Neural crest cell (in vitro differentiated cells): ENCODE measurements at regions not wholly inside any gene's neighbourhood (a gene's known extent, or its start where the extent isn't known, plus 50 kb on each side); places are given as distances from the start of the nearest gene placed in this dataset.

ENCODE experiments used
- DNase-seq: peaks from one replicate; pipeline ENCODE4 v3.0.0; 2021; ENCODE audit warnings: low read depth, mixed read lengths, low spot score
- H3K27ac Mint-ChIP-seq: one replicate; pipeline ENCODE4 v1.8.0; 2021; ENCODE audit warnings: mild to moderate bottlenecking, mixed read lengths; ENCODE audit not compliant: unreplicated experiment
- H3K27me3 Mint-ChIP-seq: 2 replicates; pipeline ENCODE4 v1.8.0; 2021; ENCODE audit warnings: low read depth, mild to moderate bottlenecking, mixed read lengths
- H3K36me3 Mint-ChIP-seq: 2 replicates; pipeline ENCODE4 v1.8.0; 2021; ENCODE audit warnings: low read depth, mild to moderate bottlenecking, mixed read lengths
- H3K4me1 Mint-ChIP-seq: 2 replicates; pipeline ENCODE4 v1.8.0; 2021; ENCODE audit warnings: mixed read lengths
- H3K4me3 Mint-ChIP-seq: one replicate; pipeline ENCODE4 v1.8.0; 2021; ENCODE audit warnings: mild to moderate bottlenecking, mixed read lengths
- H3K9me3 Mint-ChIP-seq: 2 replicates; pipeline ENCODE4 v1.8.0; 2021; ENCODE audit warnings: mixed read lengths
- CTCF ChIP-seq: fragments of 200-600 bp; sonication (generic); conservative IDR thresholded peaks from 2 replicates; pipeline ENCODE4 v1.5.0; 2021; ENCODE audit warnings: antibody characterized with exemption, mild to moderate bottlenecking

- no peak overlapping the region for H3K4me3 Mint-ChIP-seq
- no peaks in the 10 kb centered on the region for H3K36me3 Mint-ChIP-seq
- H3K4me1 Mint-ChIP-seq: no peaks in the 10 kb centered on the region
- no peaks in the 10 kb centered on the region for H3K27me3 Mint-ChIP-seq
- H3K27ac Mint-ChIP-seq: peak overlapping the region; percentile 24
- no peak for TF ChIP-seq CTCF
- no peaks in the 10 kb centered on the region for H3K9me3 Mint-ChIP-seq
- no peak for DNase-seq
These were observed 102.6 kb downstream of the MRPL14 start for GRCh38 chr6:44024574-44025219.

- no peaks in the 10 kb centered on the region for H3K27me3 Mint-ChIP-seq
- H3K27ac Mint-ChIP-seq: no peak overlapping the region
- no peak for DNase-seq
- H3K4me3 Mint-ChIP-seq: no peak overlapping the region
- no peaks in the 10 kb centered on the region for H3K4me1 Mint-ChIP-seq
- H3K9me3 Mint-ChIP-seq: peaks cover under 1% of the 10 kb centered on the region
- TF ChIP-seq CTCF: no peak
- H3K36me3 Mint-ChIP-seq: no peaks in the 10 kb centered on the region
These were observed 103.4 kb downstream of the MRPL14 start for GRCh38 chr6:44023586-44024454.

GRCh38 chr6:44022671-44023352 lies 104.4 kb downstream of the MRPL14 start:
- H3K4me3 Mint-ChIP-seq: no peak overlapping the region
- H3K27ac Mint-ChIP-seq: peak overlapping the region; percentile 76
- no peak for DNase-seq
- no peaks in the 10 kb centered on the region for H3K4me1 Mint-ChIP-seq
- no peak for TF ChIP-seq CTCF
- H3K36me3 Mint-ChIP-seq: no peaks in the 10 kb centered on the region
- H3K27me3 Mint-ChIP-seq: no peaks in the 10 kb centered on the region
- peaks cover 3% of the 10 kb centered on the region for H3K9me3 Mint-ChIP-seq

- Mint-ChIP-seq H3K27me3 (no peaks in the 10 kb centered on the region), H3K4me1 (no peaks in the 10 kb centered on the region), H3K9me3 (peaks cover 4% of the 10 kb centered on the region), H3K4me3 (no peak overlapping the region), H3K27ac (no peak overlapping the region), H3K36me3 (no peaks in the 10 kb centered on the region)
- DNase-seq: no peak
- TF ChIP-seq CTCF: no peak
These were observed 105.0 kb downstream of the MRPL14 start for GRCh38 chr6:44022296-44022661.

GRCh38 chr6:44021589-44022295 lies 105.5 kb downstream of the MRPL14 start:
- Mint-ChIP-seq H3K27ac (no peak overlapping the region), H3K4me1 (no peaks in the 10 kb centered on the region), H3K27me3 (no peaks in the 10 kb centered on the region), H3K4me3 (no peak overlapping the region), H3K36me3 (no peaks in the 10 kb centered on the region), H3K9me3 (peaks cover 7% of the 10 kb centered on the region)
- no peak for TF ChIP-seq CTCF
- no peak for DNase-seq
